HL-60 (cell line): ENCODE measurements at regions not wholly inside any gene's neighbourhood (a gene's known extent, or its start where the extent isn't known, plus 50 kb on each side); places are given as distances from the start of the nearest gene placed in this dataset.

Experiments used
- TF ChIP-seq, protein P1 (sequence below): IDR thresholded peaks from one replicate; pipeline ENCODE4 v1.5.1; 2011; ENCODE audit warnings: low read length, control low read depth, inconsistent platforms; ENCODE audit not compliant: insufficient read depth
- TF ChIP-seq, protein P2 (sequence below): IDR thresholded peaks from 2 replicates; pipeline ENCODE4 v1.6.1; 2012; ENCODE audit warnings: low read depth; ENCODE audit not compliant: insufficient replicate concordance

DNA sequence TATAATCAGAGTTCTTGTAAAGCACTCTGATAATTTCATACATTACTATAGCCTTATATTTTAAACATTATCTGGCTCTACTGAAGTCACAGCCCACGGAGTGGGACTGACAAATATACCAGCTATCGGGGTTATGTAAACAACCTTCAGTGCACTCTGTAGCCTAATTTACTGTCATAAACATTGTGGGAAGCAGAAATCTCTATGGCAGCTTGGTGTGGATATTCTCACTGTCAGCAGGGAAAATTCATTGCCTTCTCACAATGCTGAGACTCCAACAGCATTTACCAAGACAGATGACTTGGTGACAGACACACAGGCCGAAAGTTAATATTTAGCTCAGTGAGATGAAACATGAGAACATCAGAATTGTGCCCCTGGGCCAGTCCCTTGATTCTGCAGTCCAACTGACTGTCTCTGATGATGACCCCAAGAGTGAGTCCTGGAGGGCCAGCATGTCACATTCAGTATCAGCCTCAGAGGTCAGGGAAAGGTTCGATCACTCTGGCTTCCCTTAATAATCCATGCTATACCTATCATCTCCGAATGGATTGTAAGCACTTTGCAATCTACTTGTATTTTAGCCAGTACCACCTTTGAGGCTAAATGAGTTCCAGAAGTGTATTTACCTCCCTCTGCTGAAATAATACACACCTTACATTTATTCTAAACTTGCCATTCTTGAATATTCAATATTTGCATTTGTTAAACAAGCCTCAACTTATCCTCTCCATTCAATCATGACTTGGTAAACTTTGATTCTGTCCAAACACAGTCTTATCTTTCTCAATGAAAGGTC, 146.2 kb upstream of the OSR1 start:
- TF ChIP-seq, protein P1, sequence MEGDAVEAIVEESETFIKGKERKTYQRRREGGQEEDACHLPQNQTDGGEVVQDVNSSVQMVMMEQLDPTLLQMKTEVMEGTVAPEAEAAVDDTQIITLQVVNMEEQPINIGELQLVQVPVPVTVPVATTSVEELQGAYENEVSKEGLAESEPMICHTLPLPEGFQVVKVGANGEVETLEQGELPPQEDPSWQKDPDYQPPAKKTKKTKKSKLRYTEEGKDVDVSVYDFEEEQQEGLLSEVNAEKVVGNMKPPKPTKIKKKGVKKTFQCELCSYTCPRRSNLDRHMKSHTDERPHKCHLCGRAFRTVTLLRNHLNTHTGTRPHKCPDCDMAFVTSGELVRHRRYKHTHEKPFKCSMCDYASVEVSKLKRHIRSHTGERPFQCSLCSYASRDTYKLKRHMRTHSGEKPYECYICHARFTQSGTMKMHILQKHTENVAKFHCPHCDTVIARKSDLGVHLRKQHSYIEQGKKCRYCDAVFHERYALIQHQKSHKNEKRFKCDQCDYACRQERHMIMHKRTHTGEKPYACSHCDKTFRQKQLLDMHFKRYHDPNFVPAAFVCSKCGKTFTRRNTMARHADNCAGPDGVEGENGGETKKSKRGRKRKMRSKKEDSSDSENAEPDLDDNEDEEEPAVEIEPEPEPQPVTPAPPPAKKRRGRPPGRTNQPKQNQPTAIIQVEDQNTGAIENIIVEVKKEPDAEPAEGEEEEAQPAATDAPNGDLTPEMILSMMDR: no peak
- TF ChIP-seq, protein P2, sequence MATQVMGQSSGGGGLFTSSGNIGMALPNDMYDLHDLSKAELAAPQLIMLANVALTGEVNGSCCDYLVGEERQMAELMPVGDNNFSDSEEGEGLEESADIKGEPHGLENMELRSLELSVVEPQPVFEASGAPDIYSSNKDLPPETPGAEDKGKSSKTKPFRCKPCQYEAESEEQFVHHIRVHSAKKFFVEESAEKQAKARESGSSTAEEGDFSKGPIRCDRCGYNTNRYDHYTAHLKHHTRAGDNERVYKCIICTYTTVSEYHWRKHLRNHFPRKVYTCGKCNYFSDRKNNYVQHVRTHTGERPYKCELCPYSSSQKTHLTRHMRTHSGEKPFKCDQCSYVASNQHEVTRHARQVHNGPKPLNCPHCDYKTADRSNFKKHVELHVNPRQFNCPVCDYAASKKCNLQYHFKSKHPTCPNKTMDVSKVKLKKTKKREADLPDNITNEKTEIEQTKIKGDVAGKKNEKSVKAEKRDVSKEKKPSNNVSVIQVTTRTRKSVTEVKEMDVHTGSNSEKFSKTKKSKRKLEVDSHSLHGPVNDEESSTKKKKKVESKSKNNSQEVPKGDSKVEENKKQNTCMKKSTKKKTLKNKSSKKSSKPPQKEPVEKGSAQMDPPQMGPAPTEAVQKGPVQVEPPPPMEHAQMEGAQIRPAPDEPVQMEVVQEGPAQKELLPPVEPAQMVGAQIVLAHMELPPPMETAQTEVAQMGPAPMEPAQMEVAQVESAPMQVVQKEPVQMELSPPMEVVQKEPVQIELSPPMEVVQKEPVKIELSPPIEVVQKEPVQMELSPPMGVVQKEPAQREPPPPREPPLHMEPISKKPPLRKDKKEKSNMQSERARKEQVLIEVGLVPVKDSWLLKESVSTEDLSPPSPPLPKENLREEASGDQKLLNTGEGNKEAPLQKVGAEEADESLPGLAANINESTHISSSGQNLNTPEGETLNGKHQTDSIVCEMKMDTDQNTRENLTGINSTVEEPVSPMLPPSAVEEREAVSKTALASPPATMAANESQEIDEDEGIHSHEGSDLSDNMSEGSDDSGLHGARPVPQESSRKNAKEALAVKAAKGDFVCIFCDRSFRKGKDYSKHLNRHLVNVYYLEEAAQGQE: no peak
